Thyroid gland (tissue), 4 donors: ENCODE measurements at regions not wholly inside any gene's neighbourhood (a gene's known extent, or its start where the extent isn't known, plus 50 kb on each side); places are given as distances from the start of the nearest gene placed in this dataset.
"Not testable (repeated sequence)": the region's sequence is repeated elsewhere in the genome, so short reads cannot be mapped to it uniquely, and the experiment has no call there.

Source experiments
- DNase-seq, 2 donors: peaks; one replicate each; pipeline ENCODE4 v3.0.0-alpha.2; 2019
- H3K27ac ChIP-seq, 3 donors: fragments of 200-600 bp; sonication (generic); 1 replicate in 2 of 3; 2 replicates in 1 of 3; pipeline ENCODE4 v1.5.1; 2016 to 2019; ENCODE audit warnings: mild to moderate bottlenecking in 1 of 3, moderate library complexity in 1 of 3
- H3K27me3 ChIP-seq: fragments of 200-600 bp; sonication (generic); one replicate; pipeline ENCODE4 v1.5.1; 2019
- H3K36me3 ChIP-seq, 2 donors: fragments of 200-600 bp; sonication (generic); one replicate each; pipeline ENCODE4 v1.5.1; 2016 to 2019
- H3K4me1 ChIP-seq, 2 donors: fragments of 200-600 bp; sonication (generic); one replicate each; pipeline ENCODE4 v1.5.1; 2017 to 2019
- H3K4me3 ChIP-seq, 3 donors: fragments of 200-600 bp; sonication (generic); replicated peaks in 1 of 3; 1 replicate in 2 of 3; 2 replicates in 1 of 3; pipeline ENCODE4 v1.5.1; 2016; ENCODE audit warnings: mild to moderate bottlenecking in 1 of 3
- H3K9me3 ChIP-seq: fragments of 200-600 bp; sonication (generic); one replicate; pipeline ENCODE4 v1.5.1; 2017
- CTCF ChIP-seq, 6 experiments: fragments of 200-600 bp in 3 of 6; fragments of 450-650 bp in 3 of 6; sonication (generic) in 3 of 6; IDR thresholded peaks; one replicate each; pipeline ENCODE4 v1.5.1; 2016 to 2019; ENCODE audit warnings: antibody characterized with exemption in 6 of 6, mild to moderate bottlenecking in 2 of 6, inconsistent platforms in 1 of 6, moderate library complexity in 1 of 6
- POLR2A ChIP-seq, 2 donors: fragments of 450-650 bp; IDR thresholded peaks; one replicate each; pipeline ENCODE4 v1.6.1; 2017; ENCODE audit warnings: antibody characterized with exemption in 2 of 2, mild to moderate bottlenecking in 2 of 2, moderate library complexity in 1 of 2
- WGBS, 2 donors: methylation state at CpG; one replicate each; pipeline ENCODE4 v1.1.5; 2017; 5-methylcytosine and 5-hydroxymethylcytosine counted together
- intact Hi-C: fragments of 100-400 bp; cut with DNase I; formaldehyde crosslinking; loops from one replicate; pipeline ENCODE4 v1.15.1; 2023

- Histone ChIP-seq H3K27me3 (no peaks in the 10 kb centered on the region), H3K4me3 (no peak overlapping the region), H3K27ac (no peak overlapping the region), H3K36me3 (no peaks in the 10 kb centered on the region), H3K9me3 (no peaks in the 10 kb centered on the region), H3K4me1 (no peaks in the 10 kb centered on the region)
- no peak for DNase-seq
- TF ChIP-seq CTCF (IDR thresholded peaks at IDR 0.05) (no peak), POLR2A (IDR thresholded peaks at IDR 0.05) (no peak)
- intact Hi-C loops = no loop called here
- WGBS, 2 donors = 92 to 96% methylated on average over 1 of the region's 1 CpG
Measured at GRCh38 chr1:157249739-157250138, 111.5 kb upstream of the ETV3 start.

DNA sequence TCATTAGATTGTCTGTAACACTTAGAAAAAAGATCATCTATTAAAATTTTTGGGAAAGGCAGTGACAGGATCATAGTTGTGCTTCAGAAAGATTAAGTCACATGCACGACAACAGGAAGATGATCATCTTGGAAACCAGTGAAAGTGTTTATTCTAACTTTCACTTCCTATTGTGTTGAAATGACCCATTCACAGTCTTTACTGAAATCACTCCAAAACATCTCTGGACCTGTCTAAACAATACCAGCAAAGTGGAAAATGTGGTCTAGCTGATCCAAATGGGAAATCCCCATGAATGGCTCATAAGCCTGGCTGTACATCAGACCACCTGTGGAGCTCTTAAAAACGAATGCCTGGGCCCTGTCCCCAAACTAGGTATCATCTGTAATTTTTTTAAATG is 111.1 kb upstream of the ETV3 start:
- intact Hi-C loops = no loop called here
- 5 to 10% methylated on average over 2 of the region's 2 CpGs for WGBS, 2 donors
- no peak for DNase-seq
- no peak overlapping the region for H3K4me3 ChIP-seq
- no peaks in the 10 kb centered on the region for H3K9me3 ChIP-seq
- H3K36me3 ChIP-seq = no peaks in the 10 kb centered on the region
- H3K27me3 ChIP-seq = no peaks in the 10 kb centered on the region
- TF ChIP-seq CTCF (IDR thresholded peaks at IDR 0.05) (no peak), POLR2A (IDR thresholded peaks at IDR 0.05) (no peak)
- H3K4me1 ChIP-seq = no peaks in the 10 kb centered on the region
- H3K27ac ChIP-seq = no peak overlapping the region

GRCh38 chr1:157247764-157248049 is 109.5 kb upstream of the ETV3 start:
- H3K4me3 ChIP-seq, DNase-seq, H3K4me1 ChIP-seq, H3K27ac ChIP-seq, H3K36me3 ChIP-seq, H3K27me3 ChIP-seq, intact Hi-C loops, H3K9me3 ChIP-seq: not testable (repeated sequence)
- 89 to 90% methylated on average over 2 of the region's 2 CpGs for WGBS, 2 donors

DNA sequence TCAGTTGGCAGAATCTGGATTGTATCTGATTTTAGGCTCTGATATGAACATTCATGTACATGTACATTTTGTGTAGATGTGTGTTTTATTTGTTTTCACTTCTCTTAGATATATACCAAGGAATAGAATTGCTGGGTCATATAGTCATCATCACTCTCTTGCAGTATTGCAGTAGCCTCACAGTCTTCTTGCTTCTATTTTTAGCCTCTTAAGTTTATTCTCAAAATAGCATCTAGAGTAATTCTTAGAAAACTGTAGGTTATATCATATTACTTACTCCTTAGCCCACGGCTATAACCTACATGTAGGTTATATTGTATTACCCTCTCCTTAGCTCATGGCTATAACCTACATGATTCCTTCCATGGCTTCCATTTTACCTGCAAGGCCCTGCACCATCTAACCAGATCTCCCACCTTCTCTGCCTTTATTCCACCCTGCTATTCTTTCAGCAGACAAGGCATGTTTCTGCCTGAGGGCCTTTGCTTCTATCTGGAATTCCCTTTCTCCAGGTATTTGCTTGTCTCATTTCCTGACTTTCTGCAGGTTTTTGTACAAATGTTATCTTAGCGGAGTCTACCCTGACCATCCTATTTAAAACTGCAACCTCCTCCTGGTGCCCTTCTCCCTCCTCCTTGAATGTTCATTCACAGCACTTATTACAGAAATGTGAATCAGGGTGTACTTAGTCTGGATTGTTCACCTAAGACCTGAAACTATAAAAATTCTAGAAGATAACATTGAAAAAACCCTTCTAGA is 109.0 kb upstream of the ETV3 start:
- H3K36me3 ChIP-seq = no peaks in the 10 kb centered on the region
- no peak for TF ChIP-seq CTCF (IDR thresholded peaks at IDR 0.05)
- intact Hi-C loops = no loop called here
- WGBS, 2 donors = 92 to 94% methylated on average over 2 of the region's 2 CpGs
- H3K27me3 ChIP-seq = no peaks in the 10 kb centered on the region
- H3K9me3 ChIP-seq = no peaks in the 10 kb centered on the region
- H3K4me3 ChIP-seq = no peak overlapping the region
- H3K4me1 ChIP-seq = no peaks in the 10 kb centered on the region
- no peak for DNase-seq
- no peak overlapping the region for H3K27ac ChIP-seq

- TF ChIP-seq POLR2A (IDR thresholded peaks at IDR 0.05) (no peak), CTCF (IDR thresholded peaks at IDR 0.05) (no peak)
- intact Hi-C loops = no loop called here
- WGBS, 2 donors = 95 to 98% methylated on average over 2 of the region's 2 CpGs
Measured at GRCh38 chr1:157245823-157246222, 107.6 kb upstream of the ETV3 start.

DNA sequence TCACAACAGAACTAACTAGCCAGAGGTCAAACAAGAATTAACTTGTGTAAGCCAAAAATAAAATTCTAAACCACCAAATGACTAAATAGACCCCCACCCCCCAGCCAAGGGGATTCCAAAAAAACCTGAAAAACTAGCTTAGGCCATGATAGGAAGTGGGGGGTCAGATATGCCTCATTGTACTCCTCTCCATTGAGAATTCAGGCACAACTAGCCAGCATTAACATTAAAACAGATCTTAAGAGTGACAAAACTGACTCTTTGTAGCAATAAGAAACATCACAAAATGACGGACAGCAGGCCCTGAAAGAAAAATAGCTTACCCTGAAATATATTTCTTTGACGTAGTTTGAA is 103.0 kb upstream of the ETV3 start:
- WGBS, 2 donors = 81 to 84% methylated on average over 2 of the region's 2 CpGs
- Histone ChIP-seq H3K36me3 (no peaks in the 10 kb centered on the region), H3K4me3 (no peak overlapping the region), H3K9me3 (no peaks in the 10 kb centered on the region), H3K27me3 (no peaks in the 10 kb centered on the region), H3K4me1 (no peaks in the 10 kb centered on the region), H3K27ac (no peak overlapping the region)
- TF ChIP-seq CTCF (IDR thresholded peaks at IDR 0.05) (no peak), POLR2A (IDR thresholded peaks at IDR 0.05) (no peak)
- DNase-seq = no peak
- intact Hi-C loops = no loop called here

More at GRCh38 chr1:157245823-157246222, 107.6 kb upstream of the ETV3 start:
- Histone ChIP-seq H3K27ac (no peak overlapping the region), H3K4me1 (no peaks in the 10 kb centered on the region), H3K27me3 (no peaks in the 10 kb centered on the region), H3K9me3 (no peaks in the 10 kb centered on the region), H3K4me3 (no peak overlapping the region), H3K36me3 (no peaks in the 10 kb centered on the region)
- no peak for DNase-seq
